ENCODE measurements at regions not wholly inside any gene's neighbourhood (a gene's known extent, or its start where the extent isn't known, plus 50 kb on each side); places are given as distances from the start of the nearest gene placed in this dataset.

DNA sequence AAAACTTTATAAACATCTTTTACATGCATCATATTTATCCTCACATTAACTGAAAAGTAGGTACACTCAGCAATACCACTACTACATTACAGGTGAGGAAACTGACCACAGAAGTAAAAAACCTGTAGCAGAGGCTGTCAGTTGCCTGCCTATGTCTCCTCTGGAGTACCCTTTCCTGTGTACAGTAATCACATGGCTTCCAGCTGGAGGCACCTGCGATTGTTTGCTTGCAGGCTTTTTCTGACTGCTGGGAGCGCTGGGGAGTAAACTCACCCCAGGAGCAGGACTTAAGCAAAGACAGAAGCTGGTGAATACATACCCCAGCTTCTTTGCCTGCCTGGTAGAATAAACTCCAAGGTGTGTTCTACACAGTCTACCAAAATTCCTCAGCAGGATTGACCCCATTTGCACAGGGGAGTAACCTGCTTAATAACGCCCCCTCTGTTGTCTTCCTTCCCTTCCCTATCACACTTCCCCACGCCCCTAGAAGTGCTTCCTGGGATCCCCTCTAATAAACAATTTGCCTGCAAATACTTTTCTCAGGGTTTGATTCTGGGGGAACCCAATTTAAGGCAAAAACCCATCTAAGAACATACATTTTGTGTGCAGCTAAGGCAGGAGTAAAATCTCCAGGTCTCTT lies 138.9 kb downstream of the PTH2R start:
- DNase-seq (ENCODE audit: low read depth), result no peak

DNA sequence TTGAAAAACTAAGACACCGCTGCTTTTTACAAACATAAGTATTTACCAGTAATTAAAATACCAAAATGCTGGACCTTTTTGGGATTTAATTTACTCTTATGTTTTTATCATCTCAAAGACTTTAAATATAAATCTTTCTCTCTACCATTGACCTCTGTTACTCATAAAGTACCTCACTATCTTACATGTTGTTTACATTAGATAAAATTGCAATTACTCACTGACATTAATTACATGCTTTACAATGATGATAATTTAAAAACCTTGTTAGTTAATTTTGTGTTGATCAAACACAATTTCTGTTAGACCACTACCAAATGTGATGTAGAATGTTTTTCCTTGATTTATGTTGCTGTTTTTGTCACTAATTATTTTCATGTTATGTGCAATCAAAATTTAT lies 139.5 kb downstream of the PTH2R start:
- DNase-seq (ENCODE audit: low read depth), result no peak

DNA sequence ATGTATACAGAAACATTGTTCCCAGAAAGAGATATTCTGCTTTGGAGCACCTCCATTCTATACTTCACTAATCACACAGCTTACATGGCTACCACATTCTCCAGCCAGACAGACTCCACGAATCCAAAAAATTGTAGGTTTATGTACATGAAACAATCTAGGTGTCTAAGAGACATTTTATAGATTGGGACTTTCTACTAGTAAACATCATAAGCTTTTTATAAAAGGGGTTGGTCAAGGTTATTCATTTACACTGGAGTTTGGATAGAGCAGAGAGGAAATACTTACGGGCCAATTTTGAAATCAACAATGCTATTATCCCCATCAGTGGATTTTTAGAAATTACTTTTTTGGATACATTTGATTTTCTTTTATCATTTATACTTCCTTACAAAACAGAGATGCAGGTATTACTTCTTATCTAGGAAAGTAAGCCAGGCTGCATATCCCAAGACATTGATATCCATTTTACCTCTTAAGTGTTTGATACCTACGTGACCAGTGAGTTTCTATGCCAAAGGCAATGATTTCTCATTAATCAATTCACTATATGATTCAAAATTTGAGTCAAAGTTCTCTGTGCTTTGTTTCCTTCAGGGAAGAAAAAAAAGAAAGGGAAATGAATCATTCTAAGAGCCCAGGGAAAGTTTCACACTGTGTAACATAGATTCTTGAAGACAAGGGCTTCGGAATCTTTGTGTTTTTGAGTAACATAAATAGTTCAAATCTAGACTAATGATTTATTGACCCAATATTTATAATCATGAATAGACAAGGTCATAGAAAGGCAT lies 140.5 kb downstream of the PTH2R start:
- no peak for DNase-seq (ENCODE audit: low read depth)

DNA sequence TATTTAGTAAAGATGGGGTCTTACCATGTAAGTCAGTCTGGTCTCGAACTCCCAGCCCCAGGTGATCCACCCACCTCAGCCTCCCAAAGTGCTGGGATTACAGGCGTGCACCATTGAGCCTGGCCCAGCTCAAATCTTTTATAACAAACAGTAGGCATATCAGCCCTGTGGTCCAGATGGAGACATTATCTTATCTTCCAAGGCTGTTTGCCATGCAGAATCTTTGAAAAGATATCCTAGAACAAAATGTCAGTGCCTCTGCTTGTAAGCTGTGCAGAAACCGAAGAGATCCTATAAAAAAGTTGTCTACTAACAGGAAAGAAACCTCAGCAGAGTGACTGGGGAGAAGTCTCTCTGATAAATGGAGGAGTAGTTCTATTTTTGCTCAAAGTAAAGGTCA lies 142.1 kb downstream of the PTH2R start:
- no peak for DNase-seq (ENCODE audit: low read depth)

DNA sequence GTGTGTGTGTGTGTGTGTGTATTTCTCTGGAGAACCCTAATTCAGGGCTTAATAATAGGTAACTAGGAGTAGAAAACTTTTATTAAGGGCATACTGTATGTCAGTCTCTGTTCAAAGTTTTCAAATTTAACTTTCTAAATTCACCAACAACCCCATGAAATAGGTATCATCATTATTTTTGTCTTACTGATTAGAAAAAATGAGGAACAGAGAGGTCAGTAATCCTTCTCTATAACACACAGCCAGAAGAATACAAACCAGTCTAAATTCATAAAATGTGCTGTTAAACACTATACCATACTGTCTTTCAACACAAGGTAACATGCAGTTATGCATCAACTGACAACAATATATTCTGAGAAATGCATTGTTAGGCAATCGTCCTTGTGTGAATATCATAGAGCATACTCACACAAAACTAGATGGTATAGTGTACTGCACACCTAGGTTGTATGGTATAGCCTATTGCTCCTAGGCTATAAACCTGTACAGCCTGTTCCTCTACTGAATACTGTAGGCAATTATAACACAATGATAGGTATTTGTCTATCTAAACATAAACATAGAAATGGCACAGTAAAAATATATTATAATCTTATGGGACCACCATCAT lies 143.1 kb downstream of the PTH2R start:
- no peak for DNase-seq (ENCODE audit: low read depth)

DNA sequence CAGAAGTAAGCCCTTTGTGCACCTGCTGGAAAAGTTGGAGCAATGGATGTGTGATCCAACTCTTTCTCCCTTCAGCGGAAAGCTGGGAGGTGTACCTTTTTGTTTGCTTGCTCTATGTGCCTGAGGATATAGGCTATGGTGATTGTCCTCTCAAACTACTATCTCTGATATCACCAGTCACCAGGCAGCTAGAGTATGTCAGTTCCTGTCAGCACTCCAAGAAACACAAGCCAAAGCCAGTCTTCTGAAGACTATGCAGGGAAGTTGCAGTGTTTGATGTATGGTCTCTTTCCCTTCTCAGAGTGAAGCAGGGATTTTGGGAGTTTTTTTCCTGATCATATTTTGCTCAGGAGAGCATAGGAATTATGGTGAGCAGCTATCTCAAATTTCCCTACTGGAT lies 146.4 kb downstream of the PTH2R start:
- DNase-seq (ENCODE audit: low read depth), result no peak

DNA sequence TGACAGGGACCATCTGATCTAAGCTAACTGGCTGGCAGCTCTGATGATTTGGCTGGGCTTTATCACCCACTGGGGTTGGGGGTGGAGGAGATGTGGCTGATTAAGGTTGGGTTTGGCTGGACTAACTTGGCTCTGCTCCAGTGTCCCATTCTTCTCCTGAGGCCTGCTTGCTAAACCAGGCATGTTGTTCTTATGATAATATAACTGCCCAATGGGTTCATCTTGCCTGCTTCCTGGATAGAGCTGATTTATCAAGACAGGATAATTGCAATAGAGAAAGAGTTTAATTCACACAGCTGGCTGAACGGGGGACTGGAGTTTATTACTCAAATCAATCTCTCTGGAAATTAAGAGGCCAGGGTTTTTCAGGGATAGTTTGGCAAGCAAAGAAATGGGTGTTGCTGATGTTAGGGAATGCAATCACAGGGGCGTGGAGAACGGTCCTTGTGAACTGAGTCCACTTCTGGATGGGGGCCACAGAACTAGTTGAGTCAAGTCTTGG lies 150.4 kb downstream of the PTH2R start:
- DNase-seq (ENCODE audit: low read depth), result no peak

DNA sequence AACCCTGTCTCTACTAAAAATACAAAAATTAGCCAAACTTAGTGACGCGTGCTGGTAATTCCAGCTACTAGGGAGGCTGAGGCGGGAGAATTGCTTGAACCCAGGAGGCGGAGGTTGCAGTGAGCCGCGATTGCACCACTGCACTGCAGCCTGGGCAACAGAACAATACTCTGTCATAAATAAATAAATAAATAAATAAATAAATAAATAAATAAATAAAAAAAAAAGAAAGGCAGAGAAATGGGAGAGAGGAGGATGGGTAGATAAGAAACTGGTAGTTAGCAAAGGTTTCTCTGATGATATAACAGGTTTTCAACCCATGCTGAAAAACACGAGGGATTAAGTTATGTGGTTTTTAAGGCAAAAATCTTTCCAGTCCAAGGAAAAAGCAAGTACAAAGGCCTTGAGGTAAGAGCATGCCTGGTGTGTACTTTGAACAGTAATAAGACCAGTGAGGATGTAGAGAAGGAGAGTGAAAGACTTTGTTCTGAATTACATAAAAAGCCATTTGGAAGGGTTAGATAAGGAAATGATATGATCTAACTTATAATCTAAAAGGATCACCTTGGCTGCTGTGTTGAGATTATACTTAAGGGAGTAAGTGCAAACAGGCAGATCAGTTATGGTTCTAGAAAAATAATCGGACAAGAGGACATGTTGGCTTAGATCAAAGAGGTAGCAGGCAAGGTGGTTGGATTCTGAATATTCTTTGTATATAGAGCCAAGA lies 159.3 kb downstream of the PTH2R start:
- no peak for DNase-seq (ENCODE audit: low read depth)

DNA sequence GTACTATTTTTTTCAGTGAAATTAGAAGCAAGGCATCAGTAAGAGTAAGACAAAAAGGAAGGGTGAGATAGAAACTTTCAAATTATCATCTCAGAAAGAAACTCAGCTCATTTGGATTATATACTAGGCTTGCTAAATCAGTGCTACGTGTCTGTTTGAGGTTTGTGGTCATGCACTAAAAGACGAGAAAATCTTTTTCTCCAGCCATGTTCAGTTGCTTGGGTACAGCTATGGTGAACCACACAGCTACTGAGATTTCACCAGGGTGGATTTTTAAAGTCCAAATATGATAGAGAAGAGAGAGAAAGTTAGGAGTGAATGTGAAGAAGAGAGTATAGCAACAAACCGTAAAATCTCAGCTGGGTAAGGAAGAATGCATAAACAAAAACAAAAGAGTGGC lies 161.6 kb downstream of the PTH2R start:
- DNase-seq (ENCODE audit: low read depth), result no peak

DNA sequence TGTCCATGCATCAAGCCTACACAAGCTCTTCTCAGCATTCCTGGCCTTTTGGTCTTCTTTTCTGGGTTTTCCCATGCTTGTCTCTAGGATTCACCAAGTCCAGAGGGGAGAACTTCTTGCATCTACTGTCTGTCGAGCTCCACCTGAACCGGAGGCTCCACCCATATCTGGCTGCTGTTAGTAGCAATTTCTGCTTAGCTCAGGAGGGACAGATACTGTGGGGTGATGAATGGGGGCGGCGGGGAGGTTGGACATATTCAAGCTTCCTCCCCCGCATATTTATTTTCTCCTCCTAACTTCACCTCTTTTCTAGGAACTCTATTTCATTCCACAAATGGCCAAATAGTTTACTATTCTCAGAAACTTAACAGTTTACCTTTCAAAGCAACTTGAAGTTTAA lies 163.5 kb downstream of the PTH2R start:
- no peak for DNase-seq (ENCODE audit: low read depth)

DNA sequence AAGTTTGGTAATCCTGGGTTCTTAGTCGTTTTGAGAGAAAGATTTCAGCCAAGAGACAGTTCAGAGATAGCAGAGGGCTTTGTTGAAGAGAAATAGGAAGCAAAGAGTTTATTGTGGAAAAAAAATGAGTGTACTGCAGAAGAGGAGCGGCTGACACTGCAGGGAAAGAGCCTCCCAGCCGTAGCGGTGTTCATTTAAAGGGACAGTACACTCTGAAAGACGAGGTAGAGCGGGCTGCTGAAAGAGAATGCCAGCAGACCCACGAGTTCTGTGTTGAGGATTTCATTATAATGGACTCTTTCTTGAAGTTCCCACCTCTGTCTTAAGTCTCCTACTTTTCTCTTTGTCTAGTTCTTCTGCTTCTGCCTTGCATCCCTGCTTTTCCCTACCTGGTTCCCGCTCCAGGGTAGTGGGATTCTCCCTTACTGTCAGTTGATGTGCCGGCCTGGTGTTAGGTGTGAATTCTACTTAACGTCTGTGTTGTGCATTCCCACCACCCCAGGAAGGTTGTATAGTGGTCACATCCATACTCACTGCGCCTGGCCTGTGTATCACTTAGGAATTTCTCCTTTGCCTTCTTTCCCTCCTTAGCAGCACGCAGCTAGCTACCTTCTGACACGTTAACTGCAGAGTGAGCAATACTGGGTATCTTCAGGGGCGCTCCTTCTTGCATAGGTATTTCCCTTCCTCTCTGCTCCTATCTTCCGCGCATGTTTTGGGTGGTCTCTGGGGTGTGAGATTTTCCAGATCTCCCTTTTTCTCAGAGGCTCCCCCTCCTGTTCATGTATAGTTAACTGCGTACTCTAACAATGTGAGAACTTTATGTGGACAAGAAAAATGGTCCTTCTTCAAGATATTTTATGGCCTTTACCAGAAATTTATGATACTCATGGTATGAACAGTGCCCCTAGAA lies 164.5 kb downstream of the PTH2R start:
- no peak for DNase-seq (ENCODE audit: low read depth)

DNA sequence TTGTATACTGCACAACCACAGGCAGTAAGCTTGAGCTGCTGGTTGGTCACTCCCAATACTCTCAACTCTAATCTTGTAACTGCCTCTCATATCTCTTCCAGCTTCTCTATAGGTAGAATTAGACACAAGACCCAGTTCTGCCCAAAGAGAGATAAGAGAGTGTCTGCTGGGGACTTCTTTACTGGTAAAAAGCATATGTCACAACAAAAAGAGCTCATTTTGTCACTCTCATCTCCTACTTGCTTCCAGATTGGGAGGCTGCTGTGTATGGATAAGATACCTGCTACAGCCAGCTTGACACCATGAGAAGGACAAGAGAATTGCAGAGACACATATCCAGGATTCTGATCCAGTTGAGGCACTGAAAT lies 165.2 kb downstream of the PTH2R start:
- no peak for DNase-seq (ENCODE audit: low read depth)

DNA sequence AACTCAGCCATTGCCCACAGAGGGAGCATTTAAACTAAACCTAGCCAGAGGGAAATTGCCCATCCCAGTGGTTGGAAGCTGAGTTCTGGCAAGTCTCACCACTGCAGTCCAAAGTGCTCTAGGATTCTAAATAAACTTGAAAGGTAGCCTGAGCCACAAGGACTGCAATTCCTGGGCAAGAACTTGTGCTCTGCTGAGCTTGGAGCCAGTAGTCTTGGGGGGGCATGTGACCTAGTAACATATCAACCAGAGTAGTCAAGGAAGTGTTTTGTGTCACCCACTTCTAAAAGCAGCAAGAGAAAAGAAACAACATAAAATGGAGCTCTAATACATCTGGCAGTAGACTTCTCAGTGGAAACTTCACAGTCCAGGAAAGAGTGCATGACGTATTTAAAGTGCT lies 167.0 kb downstream of the PTH2R start:
- no peak for DNase-seq (ENCODE audit: low read depth)

DNA sequence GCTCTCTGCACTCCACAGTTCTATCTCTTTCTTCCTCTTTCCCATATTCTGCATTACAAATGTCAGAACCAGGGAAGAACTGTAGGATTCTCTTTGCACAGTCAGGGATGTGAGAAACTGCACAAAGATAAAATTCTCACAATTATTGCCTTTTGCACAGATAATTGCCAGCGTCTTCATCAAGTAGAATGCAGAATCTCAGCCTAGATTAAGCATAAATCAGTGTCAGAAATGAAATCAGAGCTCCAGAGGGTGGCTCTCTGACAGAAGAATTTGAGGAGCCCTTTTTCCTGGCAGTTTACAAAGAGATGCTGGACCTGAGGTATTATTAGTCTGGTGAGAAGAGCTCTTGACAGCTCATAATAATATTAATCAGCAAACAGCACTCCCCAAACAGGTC lies 173.1 kb downstream of the PTH2R start:
- DNase-seq (ENCODE audit: low read depth), result no peak

DNA sequence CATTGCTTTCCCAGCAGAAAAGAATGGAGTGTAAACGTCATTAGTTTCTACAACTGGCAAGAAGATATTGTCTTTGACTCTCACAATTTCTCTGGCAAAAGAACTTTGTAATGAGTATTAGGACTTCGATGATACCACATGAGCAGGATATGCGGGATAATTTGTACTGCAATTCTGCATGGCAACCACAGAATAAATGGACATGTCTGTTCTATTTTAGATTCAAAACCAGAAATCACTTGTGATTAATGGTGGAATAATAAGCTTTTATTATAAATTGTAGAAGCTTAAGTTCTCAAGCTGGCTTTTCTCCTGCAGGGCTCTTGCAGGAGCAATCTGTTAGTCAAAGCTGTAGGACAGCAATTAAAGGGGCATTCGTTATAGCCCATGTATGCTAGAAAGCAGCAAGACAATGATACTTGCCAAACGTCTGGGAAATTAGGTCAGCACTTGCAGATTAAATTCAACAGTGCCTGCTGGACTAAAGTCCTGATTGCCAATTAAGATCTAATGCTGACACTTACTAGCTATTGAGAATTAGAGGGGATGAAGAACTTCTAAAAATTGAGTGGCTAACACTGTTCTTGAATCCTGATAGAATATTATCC lies 177.9 kb downstream of the PTH2R start:
- DNase-seq (ENCODE audit: low read depth), result no peak

DNA sequence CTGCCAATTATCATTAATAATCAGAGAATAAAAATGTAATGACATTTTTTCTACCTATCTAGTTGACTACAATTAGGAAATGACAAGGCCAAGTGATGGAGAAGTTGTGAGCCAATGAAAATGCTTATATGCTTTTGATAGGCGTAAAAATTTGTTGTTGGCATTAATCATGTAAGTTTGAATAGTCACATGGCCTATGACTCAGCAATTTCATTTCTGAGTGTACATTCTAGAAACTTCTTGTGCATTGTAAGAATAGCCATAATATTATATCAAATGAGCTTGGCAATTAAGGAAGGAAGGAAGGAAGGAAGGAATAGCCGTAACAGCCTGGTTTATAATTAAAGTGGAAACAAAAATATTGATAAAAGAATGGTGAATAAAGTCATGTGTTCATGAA lies 179.9 kb downstream of the PTH2R start:
- DNase-seq (ENCODE audit: low read depth), result no peak

DNA sequence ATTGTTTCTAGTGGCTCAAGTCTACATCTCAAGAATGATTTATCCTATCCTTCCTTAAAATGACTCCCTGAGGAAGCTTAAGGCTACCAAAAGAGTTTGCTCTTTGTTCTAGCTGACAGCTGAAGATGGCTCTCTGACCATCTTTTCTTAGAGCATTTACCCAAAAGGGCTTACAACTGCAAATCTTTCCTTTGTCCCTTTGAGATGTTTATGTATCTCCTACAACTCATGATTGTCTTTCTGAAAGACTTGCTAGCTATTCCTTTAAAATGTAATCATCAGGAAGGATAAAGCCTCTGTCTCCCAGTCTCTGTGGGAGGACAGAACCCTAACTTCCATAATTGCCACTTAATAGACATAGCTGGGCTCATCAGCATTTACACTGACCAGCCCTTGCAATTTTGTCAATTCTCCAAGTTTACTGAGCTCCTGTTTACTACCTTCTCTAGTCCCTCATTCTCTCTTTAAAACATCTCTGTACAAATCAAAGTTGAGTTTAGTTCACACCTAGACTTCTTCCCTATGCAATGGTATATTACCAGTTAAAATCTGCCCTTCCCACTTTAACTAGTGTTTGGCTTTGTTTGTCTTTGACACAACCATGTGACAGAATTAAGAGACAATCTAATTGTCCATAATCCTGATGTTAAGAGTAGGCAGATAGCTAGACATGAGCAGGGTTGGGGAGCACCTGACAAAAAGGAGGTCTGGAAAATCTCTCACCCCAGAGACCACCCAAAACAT lies 188.2 kb downstream of the PTH2R start:
- no peak for DNase-seq (ENCODE audit: low read depth)

DNA sequence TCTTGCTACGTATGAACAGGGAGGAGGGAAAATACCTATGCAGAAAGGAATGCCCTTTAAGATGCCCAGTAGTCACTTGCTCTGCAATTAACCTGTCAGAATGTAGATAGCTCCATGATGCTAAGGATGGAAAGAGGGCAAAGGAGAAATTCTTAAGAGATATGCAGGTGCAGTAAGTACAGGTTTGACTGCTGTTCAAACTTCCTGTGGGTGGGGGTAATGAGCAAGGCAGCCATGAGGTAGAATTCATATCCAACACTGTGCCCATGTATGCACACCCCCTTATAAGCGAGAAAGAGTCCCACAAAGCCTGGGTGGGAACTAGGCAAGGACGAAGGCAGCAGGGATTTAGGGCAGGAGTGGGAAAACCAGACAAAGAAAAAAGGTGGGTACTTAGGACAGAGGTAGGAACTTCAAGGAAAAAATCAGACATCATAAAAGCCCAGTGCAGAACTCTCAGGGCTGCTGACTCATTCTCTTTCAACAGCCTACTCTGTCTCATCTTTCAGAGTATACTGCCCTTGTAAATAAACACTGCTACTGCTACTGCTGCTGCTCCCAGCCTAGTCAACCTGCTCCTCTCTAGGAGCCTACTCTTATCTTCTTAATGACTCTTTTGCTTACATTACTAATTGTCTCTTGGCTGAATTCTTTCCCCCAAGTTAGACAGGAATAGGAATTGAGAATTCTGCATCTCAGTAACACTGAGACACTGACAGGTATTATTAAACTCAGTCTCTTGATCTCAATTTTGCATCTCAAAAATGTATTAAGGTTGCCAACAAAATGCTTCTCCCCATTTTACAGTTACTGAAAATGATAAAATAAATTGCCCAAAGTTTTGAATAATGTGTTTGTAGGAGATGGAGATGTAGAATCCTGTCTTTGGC lies 189.0 kb downstream of the PTH2R start:
- DNase-seq (ENCODE audit: low read depth), result no peak

DNA sequence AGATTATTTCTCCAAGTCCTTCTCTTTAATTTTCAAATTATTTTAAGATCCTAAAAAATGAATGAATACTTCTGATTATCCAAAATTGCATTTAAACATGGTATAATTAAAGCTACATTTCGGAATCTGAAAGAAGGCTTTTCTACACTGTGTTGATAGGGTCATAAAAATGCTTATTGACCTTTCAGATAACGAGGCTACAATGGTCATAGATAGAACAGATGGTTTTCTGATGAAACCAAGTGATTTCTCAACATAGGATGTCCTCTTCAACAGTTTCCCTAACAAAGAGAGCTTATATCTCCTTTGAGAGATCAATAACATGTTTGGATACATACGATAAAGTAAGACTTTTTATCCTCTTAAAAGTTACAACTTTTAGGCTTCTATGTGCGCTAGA lies 201.1 kb downstream of the PTH2R start:
- no peak for DNase-seq (ENCODE audit: low read depth)

Data from RPMI7951 (cell line).